Effector CD4-positive, alpha-beta T cell (primary cell): ENCODE measurements at regions not wholly inside any gene's neighbourhood (a gene's known extent, or its start where the extent isn't known, plus 50 kb on each side); places are given as distances from the start of the nearest gene placed in this dataset.
"Not testable (repeated sequence)": the region's sequence is repeated elsewhere in the genome, so short reads cannot be mapped to it uniquely, and the experiment has no call there.

Experiments
- DNase-seq: peaks from one replicate; pipeline ENCODE4 v3.0.0-alpha.2; 2020

DNA sequence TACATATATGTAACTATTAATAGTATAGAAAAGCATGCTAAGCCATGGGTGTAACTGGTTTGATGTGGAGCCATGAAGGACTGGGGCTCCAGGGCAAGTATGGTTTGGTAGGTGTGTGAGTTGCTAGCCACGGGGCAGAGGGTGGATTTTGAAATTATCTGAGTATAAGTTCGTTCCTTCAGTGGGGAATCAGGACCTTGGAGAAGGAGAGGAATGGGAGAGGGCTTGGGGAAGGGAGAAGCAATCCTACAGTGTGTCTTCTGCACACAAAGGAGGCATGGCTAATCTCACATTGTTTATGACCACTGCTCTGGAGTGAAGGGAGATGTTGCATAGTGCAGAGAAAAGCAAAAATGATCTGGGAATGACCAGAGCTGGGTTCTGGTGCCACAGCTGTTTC lies 127.8 kb upstream of the CADM1 start:
- DNase-seq = no peak

DNA sequence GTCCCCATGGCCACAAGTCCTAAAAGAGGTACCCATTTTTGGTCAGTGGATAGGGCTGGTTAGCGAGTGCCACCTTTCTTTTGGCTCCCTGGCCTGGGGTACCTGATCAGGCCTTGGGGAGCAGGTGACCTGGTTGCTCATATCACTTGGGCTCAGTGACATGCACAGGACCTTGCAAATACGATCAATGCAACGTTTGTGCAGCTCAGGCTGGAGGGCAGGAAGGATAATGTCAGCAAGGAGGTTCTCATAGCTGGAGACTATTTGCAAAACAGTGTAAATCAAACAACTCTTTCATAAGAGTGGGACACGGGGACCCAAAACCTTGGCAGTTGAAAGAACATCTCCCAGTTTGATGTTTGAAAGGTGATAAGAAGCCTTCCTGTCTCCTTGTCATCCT lies 127.4 kb upstream of the CADM1 start:
- DNase-seq = no peak

DNA sequence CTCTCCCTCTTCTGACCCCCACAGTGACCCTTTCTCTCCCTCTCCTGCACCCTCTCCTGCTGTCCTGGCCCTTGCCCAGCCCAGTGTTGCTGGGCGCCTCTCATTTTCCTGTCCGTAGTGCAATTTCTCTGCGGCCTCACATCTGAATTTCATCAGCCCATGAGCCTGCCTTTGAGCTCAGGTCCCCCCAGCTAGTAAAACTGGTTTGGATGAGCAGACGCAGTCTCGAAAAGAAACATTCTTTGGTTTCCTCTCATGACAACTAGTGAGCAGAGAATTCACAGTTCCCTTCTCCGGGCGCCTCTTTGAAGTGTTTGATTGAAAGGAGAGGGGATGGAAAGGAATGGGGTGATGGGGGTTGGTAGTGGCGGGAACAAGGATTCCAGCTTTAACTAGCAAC lies 126.0 kb upstream of the CADM1 start:
- no peak for DNase-seq

DNA sequence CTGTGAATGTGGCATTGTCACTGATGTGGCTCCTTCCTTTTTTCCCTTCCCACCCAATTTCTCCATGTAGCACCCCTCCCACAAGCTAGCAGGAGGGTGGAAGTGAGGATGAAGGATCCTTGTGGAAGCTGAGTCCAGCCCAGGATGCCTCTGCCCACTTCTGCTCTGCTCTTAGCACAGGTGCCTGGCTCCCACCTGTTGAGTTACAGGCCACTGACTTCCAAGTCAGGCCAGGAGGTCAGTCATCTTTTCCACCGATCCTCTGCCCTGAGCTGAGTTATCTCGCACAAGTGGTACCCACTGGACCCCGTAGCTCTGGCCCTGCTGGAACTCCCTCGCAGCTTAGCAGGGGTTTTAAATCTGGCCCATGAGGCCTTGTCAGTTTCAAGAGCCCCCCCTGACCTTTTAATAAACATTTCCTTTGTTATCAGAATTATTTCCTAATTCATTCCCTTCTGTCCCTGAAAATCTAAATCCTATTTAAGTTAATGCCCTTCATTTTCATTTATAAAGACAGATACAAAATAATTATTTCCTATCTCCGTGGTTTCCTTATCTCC lies 125.3 kb upstream of the CADM1 start:
- no peak for DNase-seq

DNA sequence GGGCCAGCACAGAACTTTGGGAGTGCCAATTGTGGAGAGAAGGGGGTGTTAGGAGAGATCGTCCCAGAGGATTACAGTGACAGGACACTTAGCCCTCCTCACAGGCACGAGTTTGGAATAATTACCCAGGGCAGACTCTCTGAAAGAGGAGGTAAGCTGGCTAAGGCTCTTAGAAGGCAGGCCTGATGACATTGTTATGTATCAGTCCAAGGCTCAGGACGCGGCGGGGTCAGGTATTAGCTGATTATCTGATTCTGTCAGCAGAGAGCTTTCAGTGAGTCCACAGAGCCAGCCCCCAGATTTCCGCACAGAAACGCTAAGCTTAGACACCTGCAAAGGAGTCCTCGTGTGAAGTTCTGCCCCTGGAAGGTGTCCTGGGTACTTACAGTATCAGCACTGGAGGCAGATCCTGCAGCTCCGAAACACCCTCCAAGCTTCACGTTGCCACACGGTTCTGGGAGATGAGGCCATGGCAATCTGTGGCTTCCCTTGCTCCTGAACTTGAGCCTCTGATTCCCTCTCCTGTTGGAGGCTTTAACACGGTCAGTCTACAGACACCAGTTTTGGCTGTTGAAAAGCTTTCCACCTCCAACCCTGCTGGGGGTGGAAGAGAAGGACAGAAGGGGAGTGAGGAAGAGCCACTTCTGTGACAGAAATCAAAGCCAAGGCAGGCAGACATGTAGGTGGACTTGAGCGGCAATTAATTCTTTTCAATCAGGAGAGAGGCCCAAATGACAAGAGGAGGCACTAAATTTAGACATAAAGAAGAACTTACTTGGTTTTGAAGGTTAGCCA lies 123.6 kb upstream of the CADM1 start:
- no peak for DNase-seq

DNA sequence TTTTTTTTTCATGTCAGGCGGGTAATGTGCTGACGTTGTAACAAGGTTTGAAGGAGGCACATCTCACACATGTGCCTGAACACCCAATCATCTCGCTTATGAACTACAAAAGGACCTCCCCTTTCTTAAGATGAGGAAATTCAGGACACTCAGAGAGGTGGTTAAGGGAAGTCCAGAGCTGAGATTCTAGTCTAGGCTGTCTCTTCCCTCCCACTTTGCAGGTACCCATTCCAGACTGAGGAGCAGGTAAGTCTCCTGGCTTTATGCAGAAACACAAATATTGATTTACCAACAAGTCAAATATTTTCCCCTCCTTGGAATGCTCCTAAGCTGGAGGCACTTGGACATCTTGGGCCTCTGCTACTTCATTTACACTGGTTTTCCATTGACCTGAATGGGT lies 122.9 kb upstream of the CADM1 start:
- DNase-seq = no peak

DNA sequence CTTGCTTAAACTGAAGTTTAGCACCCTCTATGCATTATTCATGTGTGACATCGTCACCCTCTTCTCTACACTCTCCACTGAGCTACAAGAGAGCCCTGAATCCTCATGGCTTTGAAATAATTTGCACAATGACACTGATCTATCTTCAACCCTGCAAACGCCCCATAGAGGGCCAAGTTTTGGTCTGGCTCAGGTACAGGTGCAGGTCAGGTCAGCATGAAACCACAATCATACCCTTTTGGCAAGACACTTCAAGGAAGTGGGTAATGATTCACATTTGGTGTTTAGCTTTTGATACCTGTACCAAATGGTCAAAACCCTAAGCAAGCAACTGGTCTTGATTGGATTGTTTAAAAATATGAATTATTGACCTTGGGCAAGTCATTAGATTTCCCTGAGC lies 122.2 kb upstream of the CADM1 start:
- no peak for DNase-seq

DNA sequence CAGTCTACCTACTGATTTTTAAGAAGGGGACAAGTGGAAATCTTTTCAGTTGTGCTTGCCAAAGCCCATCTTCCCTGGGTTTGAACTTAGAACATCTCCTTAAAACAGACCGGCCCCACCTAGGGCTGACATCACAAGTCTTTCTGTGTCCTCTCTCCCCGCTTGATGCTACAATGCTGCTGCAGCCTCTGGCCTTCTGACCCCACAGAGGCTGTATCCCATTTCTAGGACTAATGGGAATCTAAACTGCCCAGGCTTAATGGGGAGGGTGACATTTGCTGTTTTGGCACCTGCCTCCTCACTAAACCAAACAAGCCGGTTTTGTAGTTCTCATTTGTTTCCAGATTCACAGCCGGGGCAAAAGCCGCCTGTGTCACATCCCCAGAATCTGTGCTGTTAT lies 121.3 kb upstream of the CADM1 start:
- DNase-seq = no peak

DNA sequence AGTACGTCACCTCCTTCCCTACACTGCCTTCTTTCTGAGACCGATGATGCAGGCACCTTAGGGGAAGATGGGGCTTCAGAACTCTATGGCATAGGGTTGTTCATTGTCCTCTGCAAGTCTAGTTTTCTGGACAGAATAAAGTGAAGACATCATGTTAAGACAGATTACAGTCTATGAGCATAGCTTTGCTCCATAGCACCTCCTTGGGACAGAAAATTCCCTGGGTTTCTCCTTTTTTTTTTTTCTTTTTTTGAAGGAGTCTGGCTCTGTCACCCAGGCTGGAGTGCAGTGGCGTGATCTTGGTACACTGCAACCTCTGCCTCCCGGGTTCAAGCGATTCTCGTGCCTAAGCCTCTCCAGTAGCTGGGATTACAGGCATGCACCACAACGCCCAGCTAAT lies 119.8 kb upstream of the CADM1 start:
- no peak for DNase-seq

DNA sequence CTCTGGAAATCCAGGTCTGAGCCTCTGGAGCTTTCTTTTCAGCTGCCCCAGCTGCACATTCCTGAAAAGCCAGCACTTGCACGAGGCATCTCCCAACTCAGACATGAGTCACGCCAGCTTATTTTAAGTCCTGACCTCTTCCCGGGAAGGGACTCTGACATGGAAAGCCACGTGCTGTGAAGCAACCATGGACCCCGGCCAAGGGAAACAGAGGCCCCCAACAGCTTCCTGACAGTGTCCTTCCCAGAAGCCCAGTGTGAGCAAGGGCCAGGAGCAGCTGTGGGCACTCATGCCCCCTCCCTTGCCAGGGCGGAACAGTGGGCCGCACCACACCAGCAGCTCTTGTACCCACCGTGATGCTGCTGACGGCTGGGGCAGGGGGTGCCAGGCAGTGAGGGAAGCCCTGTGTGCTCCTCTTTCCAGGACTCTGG lies 118.8 kb upstream of the CADM1 start:
- DNase-seq = no peak

DNA sequence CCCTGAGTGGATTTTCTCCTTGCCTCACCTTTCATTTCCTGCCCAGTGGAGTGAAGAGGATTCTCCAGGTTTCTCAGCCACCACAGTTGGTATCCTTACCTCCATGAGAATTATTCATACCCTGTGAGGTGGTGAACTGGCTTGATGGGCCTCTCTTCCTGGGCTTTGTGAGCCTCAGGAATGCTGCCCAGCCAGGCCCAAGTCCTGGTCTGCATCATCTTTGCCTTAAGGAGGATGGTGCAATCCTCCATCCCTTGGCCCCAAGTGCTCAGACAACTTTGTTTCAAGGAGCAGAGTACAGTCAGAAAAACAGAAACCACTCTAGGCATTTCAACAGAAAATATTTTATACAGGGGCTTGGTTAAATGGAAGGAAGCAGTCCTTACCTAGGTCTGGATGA lies 114.2 kb upstream of the CADM1 start:
- no peak for DNase-seq

DNA sequence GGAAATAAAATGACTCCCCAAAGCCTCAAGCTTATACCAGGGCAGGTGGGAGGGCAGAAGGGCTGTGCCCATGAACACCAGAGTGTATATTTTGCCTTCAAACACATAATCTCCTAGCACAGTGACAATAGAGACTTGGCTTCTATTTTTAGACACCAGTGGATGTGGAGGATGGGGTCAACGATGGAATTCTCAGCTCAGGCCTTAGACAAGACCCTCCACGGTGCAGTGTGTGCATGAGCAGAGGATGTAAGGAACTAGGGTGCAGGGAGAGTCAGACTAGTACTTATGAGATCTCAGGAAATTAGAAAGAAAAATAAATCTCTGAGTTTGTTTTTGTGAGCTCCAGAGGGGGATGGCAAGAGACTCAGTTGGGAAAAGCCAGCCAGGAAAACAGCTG lies 113.6 kb upstream of the CADM1 start:
- DNase-seq = no peak

DNA sequence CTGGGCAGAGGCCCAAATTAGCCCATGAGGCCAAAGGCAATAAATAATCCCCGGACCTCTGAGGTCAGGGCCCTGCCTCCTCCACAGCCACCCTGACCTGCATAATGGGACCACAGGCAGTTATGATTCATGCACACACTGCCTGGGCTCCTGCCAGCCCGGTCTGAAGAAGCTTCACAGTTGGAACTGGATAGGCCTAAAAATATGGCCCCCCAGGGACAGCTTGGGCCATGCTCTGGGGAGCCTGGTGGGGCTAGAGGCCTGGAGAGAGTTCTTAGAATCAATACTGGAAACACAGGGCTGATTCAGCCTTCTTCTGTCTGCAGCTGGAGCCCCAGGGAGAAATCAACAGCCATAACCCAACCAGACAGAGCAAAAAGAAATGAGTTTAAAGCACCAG lies 112.8 kb upstream of the CADM1 start:
- DNase-seq = no peak

DNA sequence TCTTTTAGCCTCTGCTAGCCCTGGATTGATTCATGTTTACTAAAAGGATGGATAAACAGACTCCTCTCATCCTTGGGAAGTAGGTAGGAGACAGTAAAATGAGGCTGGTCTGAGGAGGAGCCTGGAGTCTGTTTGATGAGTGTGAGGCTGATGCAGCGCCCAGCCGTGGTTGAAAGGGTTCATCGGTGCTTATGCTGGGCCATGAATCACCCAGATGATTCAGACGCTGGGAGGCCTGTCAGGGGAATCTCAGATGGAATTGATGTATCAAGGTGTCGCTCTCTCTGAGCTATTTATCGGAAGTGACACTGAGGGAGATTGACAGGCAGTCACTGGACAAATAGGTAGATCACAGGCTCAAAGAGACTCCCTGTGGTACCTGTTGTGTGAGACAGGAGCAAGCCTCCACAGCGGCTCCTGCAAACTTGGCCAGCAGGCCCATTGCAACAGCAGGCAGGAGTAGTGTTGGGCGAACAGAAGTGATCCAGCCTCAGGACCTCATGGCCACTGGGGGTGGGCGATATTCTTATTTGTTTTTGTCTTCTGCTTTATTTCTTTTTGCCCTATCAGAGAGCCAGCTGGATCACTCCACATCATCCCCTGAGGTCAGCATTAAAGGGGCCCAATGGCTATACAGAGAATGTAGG lies 109.9 kb upstream of the CADM1 start:
- no peak for DNase-seq

DNA sequence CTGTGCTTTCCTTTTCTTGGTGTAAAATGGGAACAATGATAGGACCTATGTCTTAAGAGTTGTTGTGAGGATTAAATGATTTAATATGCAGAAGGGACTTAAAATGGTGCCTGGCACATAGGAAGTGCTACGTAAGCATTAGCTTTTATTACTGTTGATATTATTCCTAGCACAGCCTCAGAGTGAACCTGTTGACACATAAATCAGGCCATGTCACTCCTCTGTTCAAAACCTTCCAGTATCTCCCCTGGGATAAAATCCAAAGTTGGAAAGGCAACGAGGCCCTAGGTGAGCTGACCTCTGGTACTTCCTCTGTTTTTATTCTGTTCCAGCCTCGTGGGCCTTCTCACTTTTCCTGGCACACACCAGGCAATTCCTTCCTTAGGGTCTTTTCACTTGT lies 108.8 kb upstream of the CADM1 start:
- no peak for DNase-seq

DNA sequence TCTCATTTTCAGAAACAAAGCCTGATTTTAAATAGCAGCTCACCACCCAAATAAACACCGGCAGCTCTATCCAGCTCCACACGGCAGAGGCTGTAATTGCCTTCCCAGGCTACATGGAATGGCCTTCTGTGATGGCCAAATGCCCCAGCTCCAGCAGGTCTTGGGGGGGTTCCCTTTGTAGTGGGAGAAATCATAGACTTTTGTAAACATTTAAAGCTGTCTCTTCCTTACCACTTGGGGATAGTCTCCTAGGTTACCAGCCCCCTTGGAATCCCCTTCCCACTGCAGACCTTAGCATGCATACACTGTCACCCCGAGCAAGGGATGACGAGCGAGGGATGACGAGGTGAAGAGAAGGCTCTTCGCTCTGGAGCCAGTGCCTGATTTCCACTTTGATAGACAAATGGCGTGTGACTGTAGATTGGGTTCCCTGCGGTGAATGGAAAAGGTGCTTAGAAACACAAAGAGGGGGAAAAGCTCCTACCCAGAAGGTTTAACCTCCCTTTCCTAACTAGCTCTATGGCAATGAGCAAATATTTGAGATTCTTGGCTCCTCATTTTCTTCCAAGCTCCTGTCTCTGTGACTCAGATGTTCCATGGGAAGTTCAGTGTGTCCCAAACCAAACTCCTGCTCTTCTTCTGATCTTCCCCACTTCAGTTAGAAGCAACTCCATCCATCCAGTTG lies 108.0 kb upstream of the CADM1 start:
- DNase-seq = no peak

DNA sequence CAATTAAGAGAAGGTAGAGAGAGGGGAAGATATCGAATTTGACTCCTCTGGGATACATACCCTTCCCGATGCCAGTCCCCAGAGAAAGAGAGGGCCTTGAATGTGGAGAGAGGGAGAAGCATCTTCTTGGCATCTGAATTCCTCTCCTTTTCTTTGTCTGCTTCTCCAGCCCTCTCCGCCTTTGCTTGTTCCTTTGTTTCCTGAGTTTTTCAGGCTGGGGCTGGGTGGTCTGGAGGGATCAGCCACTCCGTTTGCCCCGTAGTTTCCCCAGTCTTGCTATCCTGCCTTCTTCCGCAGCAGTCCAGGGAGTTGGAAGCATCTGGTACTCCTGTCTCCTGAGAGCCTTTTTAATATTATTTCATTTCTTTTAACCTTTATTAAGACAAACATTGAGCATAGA lies 107.1 kb upstream of the CADM1 start:
- DNase-seq = no peak

DNA sequence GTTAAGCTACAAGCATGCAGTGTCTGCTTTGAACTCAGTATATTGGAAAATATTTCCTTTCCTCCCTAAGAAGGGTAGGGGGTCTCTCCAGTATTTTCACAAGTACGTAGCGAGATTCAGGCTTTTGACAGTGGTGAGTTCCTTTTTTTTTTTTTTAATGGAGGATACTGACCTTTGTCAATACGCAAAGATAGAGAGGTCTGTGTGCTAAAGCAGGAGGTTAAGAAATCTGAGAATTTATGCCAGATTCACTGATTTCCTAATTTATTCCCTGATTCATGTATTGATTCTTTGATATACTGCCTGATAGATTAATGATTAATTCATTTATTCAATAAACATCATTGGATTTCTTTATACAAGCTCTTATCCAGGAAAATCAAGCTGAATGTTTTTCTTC lies 106.7 kb upstream of the CADM1 start:
- DNase-seq = no peak

DNA sequence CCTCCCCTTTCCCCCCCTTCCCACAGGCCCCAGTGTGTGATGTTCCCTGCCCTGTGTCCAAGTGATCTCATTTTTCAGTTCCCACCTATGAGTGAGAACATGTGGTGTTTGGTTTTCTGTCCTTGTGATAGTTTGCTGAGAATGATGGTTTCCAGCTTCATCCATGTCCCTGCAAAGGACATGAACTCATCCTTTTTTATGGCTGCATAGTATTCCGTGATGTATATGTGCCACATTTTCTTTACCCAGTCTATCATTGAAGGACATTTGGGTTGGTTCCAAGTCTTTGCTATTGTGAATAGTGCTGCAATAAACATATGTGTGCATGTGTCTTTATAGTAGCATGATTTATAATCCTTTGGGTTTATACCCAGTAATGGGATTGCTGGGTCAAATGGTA lies 106.0 kb upstream of the CADM1 start:
- DNase-seq = not testable (repeated sequence)

DNA sequence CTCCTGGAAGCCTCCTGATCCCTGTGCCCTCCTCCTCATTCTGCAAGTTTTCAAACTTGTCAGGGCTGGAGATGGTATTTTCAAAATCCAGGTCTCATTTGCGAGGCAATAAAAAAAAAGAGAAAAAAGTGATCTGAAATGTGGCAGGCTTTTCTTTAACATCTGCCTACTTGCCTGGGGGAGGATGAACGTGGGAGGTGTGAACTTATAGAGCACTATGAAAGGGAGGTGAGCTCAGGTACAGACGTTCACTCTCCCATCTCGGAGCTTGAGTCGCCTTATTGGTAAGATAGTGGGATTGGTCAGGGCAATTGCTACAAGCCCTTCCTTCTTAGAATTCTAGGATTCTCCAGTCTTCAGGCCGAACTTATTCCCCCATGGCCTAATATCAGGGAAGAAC lies 104.8 kb upstream of the CADM1 start:
- DNase-seq = no peak

DNA sequence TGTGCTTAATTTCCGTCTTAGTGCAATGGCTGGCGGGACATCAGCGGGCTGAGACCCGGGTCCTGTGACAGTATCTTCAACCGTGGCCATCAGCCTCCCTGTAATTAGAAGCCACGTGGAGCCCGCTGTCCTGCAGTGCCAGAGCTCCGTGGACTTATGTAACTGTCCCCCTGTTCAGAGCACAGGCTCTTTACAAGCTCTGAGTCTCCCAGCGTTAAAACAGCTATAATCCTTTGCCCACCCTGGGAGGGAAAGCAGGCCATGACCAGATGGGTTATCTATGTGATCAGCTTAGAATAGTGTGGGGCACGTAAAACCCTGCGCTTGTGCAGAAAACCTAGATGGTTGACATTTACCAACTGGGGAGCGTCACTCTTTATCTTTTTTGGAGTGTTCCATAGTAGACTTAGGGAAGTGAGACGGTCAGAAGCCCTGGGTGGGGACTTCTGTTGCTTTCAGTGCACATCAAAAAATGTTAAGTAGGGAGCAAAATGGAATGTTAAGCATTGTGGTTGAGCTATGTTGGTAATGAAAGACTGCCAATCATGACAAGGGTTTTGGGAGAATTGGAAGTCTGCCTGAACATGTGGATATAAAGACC lies 103.5 kb upstream of the CADM1 start:
- DNase-seq = no peak

DNA sequence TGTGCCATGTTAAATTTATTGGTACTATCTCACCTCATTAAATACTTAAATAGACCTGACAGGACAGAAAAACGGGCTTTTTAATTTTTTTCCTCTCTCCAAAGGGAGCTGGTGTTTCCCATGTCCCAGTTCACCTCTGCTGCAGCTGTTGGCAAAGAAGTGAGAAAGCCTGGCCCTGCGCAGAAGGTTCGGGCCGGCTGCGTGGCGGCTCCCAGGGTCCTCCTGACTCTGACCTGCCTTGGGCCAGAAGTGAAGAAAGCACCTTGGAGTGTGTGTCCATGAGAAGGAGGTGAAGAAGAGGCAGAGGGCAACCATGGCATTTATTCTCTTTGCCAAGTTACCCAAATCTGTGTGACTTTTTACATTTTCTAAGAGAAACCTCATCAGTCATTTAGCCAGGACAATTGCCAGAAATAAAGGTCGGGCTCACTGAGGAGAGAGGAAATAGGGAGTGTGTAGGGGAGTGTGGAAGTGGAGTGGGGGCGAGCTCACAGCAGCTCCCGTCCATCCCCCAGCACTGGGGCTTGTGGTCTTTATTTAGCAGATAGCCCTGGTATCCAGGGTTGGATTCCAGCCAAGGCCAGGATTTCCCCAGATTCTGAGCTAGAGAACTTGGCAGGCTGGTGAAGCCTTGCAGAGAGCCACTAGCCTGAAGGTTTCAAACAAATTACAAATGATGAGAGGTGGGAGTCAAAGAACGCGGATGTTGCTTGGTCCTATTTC lies 102.4 kb upstream of the CADM1 start:
- no peak for DNase-seq
